NCI-H774 (cell line): ENCODE measurements at regions not wholly inside any gene's neighbourhood (a gene's known extent, or its start where the extent isn't known, plus 50 kb on each side); places are given as distances from the start of the nearest gene placed in this dataset.
A peak's percentile ranks its signal among the peaks of the same experiment; 100 is the strongest.

Experiments
- DNase-seq: peaks from one replicate; lab custom pipeline; 2025; lab: John Stamatoyannopoulos, UW

- DNase-seq, result no peak
Measured at GRCh38 chr1:164265232-164265631, 293.8 kb upstream of the PBX1 start.

GRCh38 chr1:164272156-164272555 lies 286.8 kb upstream of the PBX1 start:
- DNase-seq, result no peak

GRCh38 chr1:164296172-164296571 lies 262.8 kb upstream of the PBX1 start:
- no peak for DNase-seq

GRCh38 chr1:164308101-164308500 lies 250.9 kb upstream of the PBX1 start:
- no peak for DNase-seq

- no peak for DNase-seq
Measured at GRCh38 chr1:164310166-164310565, 248.8 kb upstream of the PBX1 start.

- no peak for DNase-seq
Measured at GRCh38 chr1:164311377-164311776, 247.6 kb upstream of the PBX1 start.

GRCh38 chr1:164320790-164321731 lies 237.9 kb upstream of the PBX1 start:
- peak; percentile 32 for DNase-seq

GRCh38 chr1:164325786-164326185 lies 233.2 kb upstream of the PBX1 start:
- no peak for DNase-seq

GRCh38 chr1:164333387-164333786 lies 225.6 kb upstream of the PBX1 start:
- no peak for DNase-seq

GRCh38 chr1:164337394-164337793 lies 221.6 kb upstream of the PBX1 start:
- DNase-seq, result no peak

- DNase-seq, result no peak
Measured at GRCh38 chr1:164337885-164338284, 221.1 kb upstream of the PBX1 start.

- no peak for DNase-seq
Measured at GRCh38 chr1:164343189-164343588, 215.8 kb upstream of the PBX1 start.

- DNase-seq, result no peak
Measured at GRCh38 chr1:164347980-164348379, 211.0 kb upstream of the PBX1 start.

GRCh38 chr1:164356511-164356910 lies 202.5 kb upstream of the PBX1 start:
- DNase-seq, result no peak

- no peak for DNase-seq
Measured at GRCh38 chr1:164360265-164360664, 198.7 kb upstream of the PBX1 start.

- DNase-seq, result no peak
Measured at GRCh38 chr1:164361927-164362326, 197.1 kb upstream of the PBX1 start.

- no peak for DNase-seq
Measured at GRCh38 chr1:164363980-164364379, 195.0 kb upstream of the PBX1 start.

- DNase-seq, result no peak
Measured at GRCh38 chr1:164366014-164366413, 193.0 kb upstream of the PBX1 start.

- no peak for DNase-seq
Measured at GRCh38 chr1:164369698-164370365, 189.2 kb upstream of the PBX1 start.

GRCh38 chr1:164380893-164381292 lies 178.1 kb upstream of the PBX1 start:
- DNase-seq, result no peak

GRCh38 chr1:164382384-164382783 lies 176.6 kb upstream of the PBX1 start:
- DNase-seq, result no peak

- no peak for DNase-seq
Measured at GRCh38 chr1:164384262-164384661, 174.7 kb upstream of the PBX1 start.

- no peak for DNase-seq
Measured at GRCh38 chr1:164417016-164417704, 141.8 kb upstream of the PBX1 start.
